Psoas muscle (tissue), 7 donors: ENCODE measurements at regions not wholly inside any gene's neighbourhood (a gene's known extent, or its start where the extent isn't known, plus 50 kb on each side); places are given as distances from the start of the nearest gene placed in this dataset.

ENCODE experiments used
- ATAC-seq, 4 donors: fragments of 200-7000 bp; cut with Tn5 transposase; one replicate each; pipeline ENCODE4 v1.9.1; 2020; ENCODE audit warnings: moderate library complexity in 3 of 4, mild to moderate bottlenecking in 2 of 4
- DNase-seq, 2 donors: peaks; one replicate each; pipeline ENCODE4 v3.0.0-alpha.2; 2020
- H3K27ac ChIP-seq: fragments of 200-600 bp; one replicate; pipeline ENCODE4 v1.8.0; 2022
- H3K27me3 ChIP-seq, 3 donors: fragments of 200-600 bp in 1 of 3; one replicate each; pipeline versions ENCODE4 v1.6.1 to v1.8.0; 2013 to 2022; ENCODE audit warnings: low read length in 2 of 3, mild to moderate bottlenecking in 2 of 3, moderate library complexity in 1 of 3; ENCODE audit not compliant: insufficient read depth in 3 of 3
- H3K36me3 ChIP-seq, 2 donors: fragments of 200-600 bp in 1 of 2; one replicate each; pipeline versions ENCODE4 v1.6.1 to v1.8.0; 2013 to 2022; ENCODE audit warnings: low read depth in 1 of 2, mild to moderate bottlenecking in 1 of 2, moderate library complexity in 1 of 2; ENCODE audit not compliant: insufficient read depth in 1 of 2
- H3K4me1 ChIP-seq: fragments of 200-600 bp; one replicate; pipeline ENCODE4 v1.8.0; 2022
- H3K4me3 ChIP-seq: fragments of 200-600 bp; one replicate; pipeline ENCODE4 v1.8.0; 2022; ENCODE audit warnings: mild to moderate bottlenecking
- H3K9me3 ChIP-seq: fragments of 200-600 bp; one replicate; pipeline ENCODE4 v1.8.0; 2022
- CTCF ChIP-seq: fragments of 200-600 bp; IDR thresholded peaks from one replicate; pipeline ENCODE4 v1.8.0; 2022; ENCODE audit warnings: antibody characterized with exemption
- WGBS, 3 donors: extraction: QIAGEN DNeasy Blood & Tissue Kit; methylation state at CpG; one replicate each; pipeline versions ENCODE4 v1.1.6 to v1.1.7; 2013; 5-methylcytosine and 5-hydroxymethylcytosine counted together
- intact Hi-C, 2 donors: fragments of 100-400 bp; cut with DNase I; formaldehyde crosslinking; loops; one replicate each; pipeline versions ENCODE4 v1.11.0 to v1.14.2; 2022
- donor health status: healthy with polysubstance abuse.
- donor health status: DM: no; HTN: no; CAD: no; lungs with moderate emphysema.
- donor health status: Bipolar disorder and iron deficiency.
- donor health status: healthy.
- donor health status: DM: yes; HTN: yes; CAD: no.
- donor health status: DM: no; HTN: no; CAD: no.
- donor health status: DM: yes; HTN: yes; CAD: no.

- H3K27me3 ChIP-seq, result no peaks in the 10 kb centered on the region
- H3K4me1 ChIP-seq, result no peaks in the 10 kb centered on the region
- H3K4me3 ChIP-seq, result no peak overlapping the region
- ATAC-seq (peak in 3 of 4 donors; percentile 19 to 69 (median 42)), DNase-seq (no peak)
- WGBS, 3 donors, result 23 to 36% (median 26%) methylated on average over 3 of the region's 3 CpGs
- no peak for TF ChIP-seq CTCF
- H3K36me3 ChIP-seq, result no peaks in the 10 kb centered on the region
- intact Hi-C loops, result no loop called here
- no peak overlapping the region for H3K27ac ChIP-seq
- no peaks in the 10 kb centered on the region for H3K9me3 ChIP-seq
These were observed 147.1 kb downstream of the TMX1 start for GRCh38 chr14:51386983-51387735.

- H3K36me3 ChIP-seq, result no peaks in the 10 kb centered on the region
- H3K27me3 ChIP-seq, result no peaks in the 10 kb centered on the region
- DNase-seq, result no peak
- no peak for TF ChIP-seq CTCF
- intact Hi-C loops, result no loop called here
- peaks cover 24% of the 10 kb centered on the region for H3K4me1 ChIP-seq
- no peaks in the 10 kb centered on the region for H3K9me3 ChIP-seq
- 82 to 87% (median 85%) methylated on average over 1 of the region's 1 CpG for WGBS, 3 donors
- no peak overlapping the region for H3K4me3 ChIP-seq
- no peak for ATAC-seq
- no peak overlapping the region for H3K27ac ChIP-seq
These were observed 152.4 kb downstream of the TMX1 start for GRCh38 chr14:51392416-51392815.

GRCh38 chr14:51394384-51394783 lies 154.3 kb downstream of the TMX1 start:
- ATAC-seq, result no peak

GRCh38 chr14:51394804-51395203 lies 154.8 kb downstream of the TMX1 start:
- no peaks in the 10 kb centered on the region for H3K36me3 ChIP-seq
- peak overlapping the region; percentile 60 for H3K27ac ChIP-seq
- DNase-seq (no peak), ATAC-seq (no peak)
- intact Hi-C loops, result no loop called here
- 17 to 47% (median 27%) methylated on average over 1 of the region's 1 CpG for WGBS, 3 donors
- H3K4me1 ChIP-seq, result peaks cover 24% of the 10 kb centered on the region
- no peak for TF ChIP-seq CTCF
- no peak overlapping the region for H3K4me3 ChIP-seq
- no peaks in the 10 kb centered on the region for H3K9me3 ChIP-seq
- H3K27me3 ChIP-seq, result no peaks in the 10 kb centered on the region

More at GRCh38 chr14:51394384-51394783, 154.3 kb downstream of the TMX1 start:
- TF ChIP-seq CTCF, result no peak
- no peak overlapping the region for H3K4me3 ChIP-seq
- DNase-seq, result no peak
- no peaks in the 10 kb centered on the region for H3K27me3 ChIP-seq
- WGBS, 3 donors, result 30 to 37% (median 36%) methylated on average over 4 of the region's 4 CpGs
- H3K4me1 ChIP-seq, result peaks cover 24% of the 10 kb centered on the region
- no peaks in the 10 kb centered on the region for H3K9me3 ChIP-seq
- H3K36me3 ChIP-seq, result no peaks in the 10 kb centered on the region
- H3K27ac ChIP-seq, result peak overlapping the region; percentile 60
- intact Hi-C loops, result no loop called here
